H1 (cell line): ENCODE measurements at regions not wholly inside any gene's neighbourhood (a gene's known extent, or its start where the extent isn't known, plus 50 kb on each side); places are given as distances from the start of the nearest gene placed in this dataset.

Experiments used
- CTCF ChIA-PET: fragments of 300-600 bp; sonication (Branson Sonifier 250); formaldehyde crosslinking; loops from one replicate; lab custom pipeline; 2021; ENCODE audit not compliant: partially characterized antibody; lab: Charles Lee
- POLR2A ChIA-PET: fragments of 300-600 bp; sonication (Branson Sonifier 250); formaldehyde crosslinking; loops from one replicate; lab custom pipeline; 2021; ENCODE audit warnings: inconsistent platforms; ENCODE audit not compliant: partially characterized antibody; lab: Charles Lee
- DNase-seq, 2 experiments: peaks; one replicate each; pipeline versions ENCODE4 v3.0.0 to v3.0.0-alpha.2; 2010 to 2022; ENCODE audit warnings: low spot score in 2 of 2, low read depth in 1 of 2, mixed read lengths in 1 of 2
- FAIRE-seq: peaks from 2 replicates; lab custom pipeline; 2011; peaks lifted over from hg19 to GRCh38; lab: Jason Lieb, UNC
- H2AFZ ChIP-seq: 2 replicates; pipeline ENCODE4 v1.8.1; 2012; ENCODE audit warnings: low read length, inconsistent platforms
- H2AK5ac ChIP-seq: 2 replicates; pipeline ENCODE4 v1.6.1; 2013; ENCODE audit warnings: low read depth, low read length
- H2BK120ac ChIP-seq: replicated peaks from 2 replicates; pipeline ENCODE3; 2013; ENCODE audit warnings: low read depth, low read length, inconsistent platforms
- H2BK12ac ChIP-seq: 2 replicates; pipeline ENCODE4 v1.6.1; 2013; ENCODE audit warnings: low read depth, low read length
- H2BK15ac ChIP-seq: 2 replicates; pipeline ENCODE4 v1.6.1; 2013; ENCODE audit warnings: low read length
- H2BK20ac ChIP-seq: 2 replicates; pipeline ENCODE4 v1.6.1; 2013; ENCODE audit warnings: low read length
- H2BK5ac ChIP-seq: 2 replicates; pipeline ENCODE4 v1.6.1; 2013; ENCODE audit warnings: low read depth, low read length
- H3K14ac ChIP-seq: 2 replicates; pipeline ENCODE4 v1.6.1; 2013; ENCODE audit warnings: inconsistent platforms; ENCODE audit not compliant: insufficient read length
- H3K18ac ChIP-seq: 2 replicates; pipeline ENCODE4 v1.6.1; 2013; ENCODE audit warnings: low read length; ENCODE audit errors: extremely low read depth
- H3K23ac ChIP-seq: 2 replicates; pipeline ENCODE4 v1.6.1; 2013; ENCODE audit warnings: inconsistent platforms; ENCODE audit not compliant: insufficient read length
- H3K23me2 ChIP-seq: 2 replicates; pipeline ENCODE4 v1.6.1; 2013; ENCODE audit warnings: low read depth, low read length
- H3K27ac ChIP-seq: 2 replicates; pipeline ENCODE4 v1.6.1; 2011; ENCODE audit warnings: low read depth, low read length, inconsistent platforms
- H3K27me3 ChIP-seq, 4 experiments: replicated peaks in 1 of 4; 1 replicate in 1 of 4; 2 replicates in 3 of 4; pipeline versions ENCODE4 v1.6.1 to v1.8.1; 2011 to 2013; ENCODE audit warnings: low read length in 3 of 4, mild to moderate bottlenecking in 3 of 4, inconsistent platforms in 2 of 4, mixed read lengths in 2 of 4, moderate library complexity in 1 of 4; ENCODE audit not compliant: control insufficient read depth in 3 of 4, insufficient read depth in 3 of 4; ENCODE audit errors: extremely low read depth in 1 of 4
- H3K36me3 ChIP-seq, 4 experiments: 2 replicates each; pipeline versions ENCODE4 v1.6.1 to v1.8.1; 2011 to 2013; ENCODE audit warnings: mild to moderate bottlenecking in 4 of 4, low read length in 3 of 4, moderate library complexity in 2 of 4, control low read depth in 1 of 4, inconsistent platforms in 1 of 4; ENCODE audit not compliant: insufficient read depth in 4 of 4, control insufficient read depth in 2 of 4
- H3K4ac ChIP-seq: replicated peaks from 2 replicates; pipeline ENCODE3; 2013; ENCODE audit warnings: low read length, low read depth, mixed read lengths, inconsistent platforms; ENCODE audit not compliant: insufficient read length
- H3K4me1 ChIP-seq, 4 experiments: replicated peaks in 1 of 4; 1 replicate in 1 of 4; 2 replicates in 3 of 4; pipeline versions ENCODE4 v1.6.1 to v1.8.1; 2011 to 2013; ENCODE audit warnings: low read length in 3 of 4, inconsistent platforms in 2 of 4, mixed read lengths in 1 of 4; ENCODE audit not compliant: insufficient read depth in 4 of 4, control insufficient read depth in 3 of 4
- H3K4me2 ChIP-seq, 2 experiments: 2 replicates each; pipeline versions ENCODE4 v1.6.1 to v1.8.1; 2011 to 2013; ENCODE audit warnings: low read depth in 2 of 2, low read length in 2 of 2, control low read depth in 1 of 2, inconsistent platforms in 1 of 2, mild to moderate bottlenecking in 1 of 2; ENCODE audit not compliant: insufficient read depth in 1 of 2
- H3K4me3 ChIP-seq, 4 experiments: fragments of 200-600, 300-600 bp in 1 of 4; sonication (generic), shearing (Covaris generic), sonication (Bioruptor Twin) in 1 of 4; 2 replicates each; pipeline versions ENCODE4 v1.5.1 to v1.8.1; 2011 to 2016; ENCODE audit warnings: low read length in 4 of 4, low read depth in 3 of 4, control low read depth in 2 of 4, inconsistent platforms in 2 of 4, mild to moderate bottlenecking in 2 of 4, mixed read lengths in 1 of 4, moderate library complexity in 1 of 4; ENCODE audit not compliant: insufficient read depth in 2 of 4; ENCODE audit errors: extremely low read depth in 1 of 4
- H3K56ac ChIP-seq: replicated peaks from 2 replicates; pipeline ENCODE3; 2013; ENCODE audit warnings: low read depth, mild to moderate bottlenecking, mixed read lengths, low read length, inconsistent platforms; ENCODE audit not compliant: insufficient read length
- H3K79me1 ChIP-seq: 2 replicates; pipeline ENCODE4 v1.6.1; 2013; ENCODE audit warnings: low read depth, low read length, control low read depth
- H3K79me2 ChIP-seq, 2 experiments: 2 replicates each; pipeline versions ENCODE4 v1.6.1 to v1.8.1; 2012 to 2013; ENCODE audit warnings: low read length in 2 of 2, mild to moderate bottlenecking in 2 of 2, inconsistent platforms in 1 of 2; ENCODE audit not compliant: insufficient read depth in 2 of 2, control insufficient read depth in 1 of 2
- H3K9ac ChIP-seq, 4 experiments: replicated peaks in 1 of 4; 1 replicate in 1 of 4; 2 replicates in 3 of 4; pipeline versions ENCODE4 v1.6.1 to v1.8.1; 2011 to 2013; ENCODE audit warnings: low read depth in 3 of 4, low read length in 3 of 4, control low read depth in 2 of 4, mild to moderate bottlenecking in 2 of 4, moderate library complexity in 2 of 4, inconsistent platforms in 1 of 4; ENCODE audit errors: extremely low read depth in 1 of 4
- H3K9me3 ChIP-seq, 2 experiments: 2 replicates each; pipeline versions ENCODE4 v1.6.1 to v1.8.1; 2012 to 2013; ENCODE audit warnings: mild to moderate bottlenecking in 2 of 2, moderate library complexity in 2 of 2, control low read depth in 1 of 2, inconsistent platforms in 1 of 2, low read depth in 1 of 2, low read length in 1 of 2, mixed read lengths in 1 of 2; ENCODE audit not compliant: insufficient read depth in 2 of 2
- H4K20me1 ChIP-seq, 2 experiments: replicated peaks in 1 of 2; 2 replicates each; pipeline versions ENCODE3 to v1.8.1; 2011 to 2013; ENCODE audit warnings: inconsistent platforms in 2 of 2, low read length in 2 of 2, mild to moderate bottlenecking in 1 of 2; ENCODE audit not compliant: insufficient read depth in 2 of 2, control insufficient read depth in 1 of 2
- H4K5ac ChIP-seq: 2 replicates; pipeline ENCODE4 v1.6.1; 2013; ENCODE audit warnings: low read length, low read depth, mixed read lengths, inconsistent platforms; ENCODE audit not compliant: insufficient read length
- H4K8ac ChIP-seq: 2 replicates; pipeline ENCODE4 v1.8.0; 2013; ENCODE audit warnings: mild to moderate bottlenecking, moderate library complexity, low read length, inconsistent platforms; ENCODE audit not compliant: insufficient read depth; ENCODE audit errors: extremely low read depth
- H4K91ac ChIP-seq: replicated peaks from 2 replicates; pipeline ENCODE3; 2013; ENCODE audit warnings: low read length, mixed read lengths, inconsistent platforms; ENCODE audit not compliant: insufficient read length
- CREB1 ChIP-seq: IDR thresholded peaks from 2 replicates; pipeline ENCODE4 v1.6.1; 2012; ENCODE audit warnings: inconsistent platforms
- KDM5A ChIP-seq: fragments of 200-600 bp; IDR thresholded peaks from 2 replicates; pipeline ENCODE4 v1.7.1; 2012; ENCODE audit warnings: mild to moderate bottlenecking, low read length, inconsistent platforms, mixed read lengths
- PHF8 ChIP-seq: fragments of 200-600 bp; sonication (generic); conservative IDR thresholded peaks from 2 replicates; pipeline ENCODE4 v1.7.1; 2012; ENCODE audit warnings: low read depth, mild to moderate bottlenecking, inconsistent platforms, low read length, moderate library complexity
- POU5F1 ChIP-seq: IDR thresholded peaks from 2 replicates; pipeline ENCODE4 v1.6.1; 2011; ENCODE audit warnings: low read depth, mild to moderate bottlenecking, low read length, moderate library complexity
- RAD21 ChIP-seq, 2 experiments: IDR thresholded peaks in 1 of 2; conservative IDR thresholded peaks in 1 of 2; 2 replicates each; pipeline ENCODE4 v1.6.1; 2011; ENCODE audit warnings: low read depth in 2 of 2, low read length in 2 of 2, improper control_type of control experiment in 1 of 2, inconsistent platforms in 1 of 2, mild to moderate bottlenecking in 1 of 2, moderate library complexity in 1 of 2
- SIRT6 ChIP-seq: IDR thresholded peaks from one replicate; pipeline ENCODE4 v1.7.1; 2012; ENCODE audit warnings: low read length, inconsistent platforms
- SP1 ChIP-seq: IDR thresholded peaks from 2 replicates; pipeline ENCODE4 v1.6.1; 2011; ENCODE audit warnings: low read depth, low read length
- SP2 ChIP-seq: IDR thresholded peaks from 2 replicates; pipeline ENCODE4 v1.6.1; 2012; ENCODE audit warnings: mild to moderate bottlenecking, low read length, inconsistent platforms
- WGBS, 2 experiments: shearing (Covaris generic) in 1 of 2; methylation state at CpG; one replicate each; pipeline versions ENCODE4 v1.1.6 to v1.1.7; 2013 to 2015; ENCODE audit warnings: low lambda C conversion rate in 2 of 2, mixed read lengths in 2 of 2, inconsistent platforms in 1 of 2, low coverage in 1 of 2, missing lambda C conversion rate in 1 of 2; ENCODE audit not compliant: insufficient replicate concordance in 2 of 2, insufficient coverage in 1 of 2, insufficient read length in 1 of 2; ENCODE audit errors: extremely low coverage in 1 of 2, missing lambda C conversion rate in 1 of 2; 5-methylcytosine and 5-hydroxymethylcytosine counted together

- Histone ChIP-seq H3K4me1 (peaks cover 0 to 5% (median 2%) of the 10 kb centered on the region in 4 experiments; a peak in 2 of 7 replicates), H2BK15ac (no peak overlapping the region), H2AFZ (no peak overlapping the region), H2AK5ac (no peak overlapping the region), H3K4ac (no peak overlapping the region), H3K27ac (no peak overlapping the region), H2BK5ac (no peak overlapping the region), H3K36me3 (no peaks in the 10 kb centered on the region), H3K18ac (no peak overlapping the region), H3K79me1 (no peaks in the 10 kb centered on the region), H4K8ac (no peak overlapping the region), H3K9me3 (no peaks in the 10 kb centered on the region), H4K20me1 (peaks cover 0 to 1% of the 10 kb centered on the region in 2 experiments), H3K14ac (no peak overlapping the region), H3K4me2 (no peak overlapping the region), H3K23me2 (no peaks in the 10 kb centered on the region), H3K9ac (no peak overlapping the region), H2BK12ac (no peak overlapping the region), H2BK120ac (no peak overlapping the region), H3K27me3 (peaks cover 0 to 1% (median 0%) of the 10 kb centered on the region in 4 experiments; a peak in 1 of 7 replicates), H3K23ac (no peak overlapping the region), H3K79me2 (no peaks in the 10 kb centered on the region), H4K5ac (no peak overlapping the region), H3K4me3 (no peak overlapping the region), H3K56ac (no peak overlapping the region), H4K91ac (no peak overlapping the region), H2BK20ac (no peak overlapping the region)
- 92% methylated on average over 2 of the region's 2 CpGs; no CpG with 5 or more reads in 1 of the 2 experiments for WGBS, 2 experiments
- FAIRE-seq = no peak
- CTCF ChIA-PET = interaction anchor here (0.8 to 1.1 kb wide), 2 partner anchors 8 to 299 kb away, joined by 3 read pairs; no protein-coding TSS in a partner anchor
- POLR2A ChIA-PET = interaction anchor here (0.6 kb wide), 1 partner anchor 548 kb away, joined by 4 read pairs; no protein-coding TSS in a partner anchor
- no peak for DNase-seq
- TF ChIP-seq PHF8 = no peak
- TF ChIP-seq RAD21 (IDR thresholded peaks at IDR 0.05 in 1 of 2, conservative IDR thresholded peaks at IDR 0.05 in 1 of 2; ENCODE audit: low read depth in 2 of 2, low read length in 2 of 2) = no peak
- TF ChIP-seq CREB1 = no peak
- TF ChIP-seq SP1 = no peak
- TF ChIP-seq KDM5A = no peak
- no peak for TF ChIP-seq SP2
- no peak for TF ChIP-seq POU5F1
- no peak for TF ChIP-seq SIRT6
Observed at GRCh38 chr13:31901985-31902384, 129.6 kb upstream of the FRY start.
